ENCODE measurements at regions not wholly inside any gene's neighbourhood (a gene's known extent, or its start where the extent isn't known, plus 50 kb on each side); places are given as distances from the start of the nearest gene placed in this dataset.

DNA sequence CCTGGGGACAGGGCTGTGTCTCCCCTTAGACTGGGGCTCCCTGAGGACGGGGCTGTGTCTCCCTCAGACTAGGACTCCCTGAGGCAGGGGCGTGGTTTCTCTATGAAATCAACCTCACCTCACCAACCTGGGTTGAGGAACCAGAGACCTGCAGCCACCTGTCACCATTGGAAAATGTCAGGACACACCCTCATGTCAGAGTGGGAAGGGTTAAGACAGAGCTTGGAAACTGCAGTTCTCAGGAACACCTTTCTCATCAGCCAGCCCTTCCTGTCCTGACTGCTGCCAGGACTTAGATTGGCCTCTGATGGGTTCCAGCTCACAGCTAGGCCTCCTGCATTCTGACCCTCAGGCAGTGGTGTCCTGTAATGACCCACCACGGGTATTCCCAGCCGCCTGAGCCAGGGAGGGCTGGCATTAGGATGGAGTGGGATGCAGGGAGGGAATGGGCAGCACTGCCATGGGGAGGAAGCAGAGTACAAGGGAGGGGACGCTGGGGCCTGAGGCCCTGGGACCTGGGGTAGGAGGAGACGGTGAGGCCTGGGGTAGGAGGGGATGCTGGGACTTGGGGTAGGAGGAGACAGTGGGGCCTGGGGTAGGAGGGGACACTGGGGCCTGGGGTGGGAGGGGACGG, 76.3 kb downstream of the MRPL14 start:
- DNase-seq (ENCODE audit: extremely low read depth, low read depth, low spot score): no peak

DNA sequence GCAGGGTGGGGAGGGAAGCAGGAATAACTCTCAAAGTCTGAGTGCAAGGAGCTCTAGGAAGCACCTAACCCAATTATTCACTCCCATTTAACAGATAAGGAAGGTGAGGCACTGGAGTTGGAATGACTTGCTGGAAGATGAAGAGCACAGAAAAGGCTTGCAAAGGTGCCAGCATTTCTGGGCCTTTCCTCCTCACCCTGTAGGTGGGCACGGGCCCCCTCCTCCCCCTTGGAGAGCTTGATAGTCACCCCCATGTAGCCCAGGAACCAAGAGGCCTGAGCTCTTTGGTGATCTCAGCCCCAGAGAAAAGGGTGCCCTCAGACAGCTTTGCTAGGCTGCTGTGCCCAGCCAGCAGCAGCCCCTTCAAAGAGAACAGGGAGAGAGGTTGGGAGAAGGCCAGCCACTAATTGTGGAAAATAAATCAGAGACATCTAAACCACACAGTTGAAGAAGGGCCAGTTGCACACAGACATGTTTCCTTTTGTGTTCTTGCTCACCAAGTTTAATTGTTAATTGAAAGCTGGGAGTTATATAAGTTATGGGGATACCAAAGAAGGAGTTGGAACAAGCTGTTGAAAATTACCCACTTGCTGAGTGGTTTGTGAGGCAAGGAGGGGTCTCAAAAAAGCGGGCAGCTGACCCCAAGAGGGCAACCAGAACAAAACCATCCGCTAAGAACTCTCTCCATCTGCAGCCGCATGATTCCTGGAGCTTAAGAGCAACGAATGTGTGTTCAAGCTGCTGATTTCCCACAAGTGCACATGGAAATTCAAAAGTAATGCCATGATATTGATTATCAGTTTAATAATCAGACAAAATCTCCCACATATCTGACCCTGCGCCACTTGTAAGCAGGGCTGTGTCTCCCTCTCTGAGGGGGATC, 77.0 kb downstream of the MRPL14 start:
- DNase-seq (ENCODE audit: extremely low read depth, low read depth, low spot score): no peak

GRCh38 chr6:44049163-44049988, 77.9 kb downstream of the MRPL14 start:
- DNase-seq (ENCODE audit: extremely low read depth, low read depth, low spot score): no peak

DNA sequence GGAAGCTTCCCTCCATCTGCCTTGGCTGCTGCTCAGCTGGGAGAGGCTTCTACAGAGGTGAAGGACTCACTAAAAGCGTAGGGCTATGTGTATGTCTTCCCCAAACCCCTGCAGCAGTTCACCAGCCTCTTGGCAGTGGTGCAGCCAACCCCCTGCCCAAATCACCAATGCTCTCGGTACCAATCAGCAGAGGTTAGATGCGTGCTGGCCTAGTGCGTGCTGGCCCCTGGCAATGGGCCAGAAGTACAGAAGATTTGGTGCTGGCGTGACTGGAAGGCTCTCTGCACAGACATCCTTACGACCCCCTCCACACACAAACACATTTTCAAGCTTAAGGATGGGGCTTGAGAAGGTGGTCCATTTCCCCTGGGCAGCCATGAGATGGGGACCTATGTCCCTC, 79.0 kb downstream of the MRPL14 start:
- DNase-seq (ENCODE audit: extremely low read depth, low read depth, low spot score): no peak

DNA sequence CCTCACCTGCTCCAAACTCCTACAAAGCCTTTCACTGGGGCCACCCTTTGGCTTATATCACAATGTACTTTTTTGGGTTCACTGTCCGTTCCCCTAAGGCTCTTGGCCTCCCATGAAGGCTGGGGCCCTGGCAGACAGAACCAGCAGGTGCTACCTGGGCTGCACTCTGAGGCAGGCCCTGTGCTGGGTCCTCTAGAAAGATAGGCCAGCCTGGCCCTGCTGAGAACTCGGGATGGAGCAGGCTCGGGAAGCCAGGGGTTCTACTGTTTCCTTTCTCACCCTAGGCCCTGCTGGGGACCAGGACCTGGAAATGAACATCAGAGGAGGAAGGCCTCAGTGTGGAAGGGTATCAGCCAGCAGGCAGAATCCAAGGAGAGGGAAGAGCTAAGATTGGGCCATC, 79.5 kb downstream of the MRPL14 start:
- DNase-seq (ENCODE audit: extremely low read depth, low read depth, low spot score): no peak

- no peak for DNase-seq (ENCODE audit: extremely low read depth, low read depth, low spot score)
Measured at GRCh38 chr6:44047179-44047546, 80.1 kb downstream of the MRPL14 start.

- DNase-seq (ENCODE audit: extremely low read depth, low read depth, low spot score): no peak
Measured at GRCh38 chr6:44046516-44047178, 80.6 kb downstream of the MRPL14 start.

- DNase-seq (ENCODE audit: extremely low read depth, low read depth, low spot score): no peak
Measured at GRCh38 chr6:44045672-44046015, 81.6 kb downstream of the MRPL14 start.

DNA sequence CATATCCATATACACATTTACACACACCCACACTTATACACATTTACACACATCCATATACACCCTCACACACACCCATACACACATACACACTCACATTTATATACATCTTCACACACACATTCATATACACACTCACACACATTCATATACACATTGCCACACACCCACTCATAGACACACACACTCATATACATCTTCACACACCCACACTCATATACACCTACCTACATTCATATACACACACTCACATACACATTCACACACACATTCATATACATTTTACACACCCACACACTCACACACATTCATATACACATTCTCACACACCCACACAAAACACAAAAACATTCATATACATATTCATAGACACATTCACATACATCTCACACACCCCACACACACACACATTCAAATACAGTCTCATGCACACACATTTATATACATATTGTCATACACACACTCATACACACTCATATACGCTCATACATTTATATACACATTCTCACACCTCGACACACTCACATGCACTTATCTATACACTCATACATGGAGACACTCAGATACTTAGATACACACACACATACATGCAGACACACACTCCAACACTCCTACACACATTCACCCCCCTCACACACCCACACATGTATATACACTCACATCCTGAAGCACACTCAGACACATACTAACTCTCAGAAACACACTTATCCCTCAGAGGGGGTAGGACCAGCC, 82.1 kb downstream of the MRPL14 start:
- no peak for DNase-seq (ENCODE audit: extremely low read depth, low read depth, low spot score)

DNA sequence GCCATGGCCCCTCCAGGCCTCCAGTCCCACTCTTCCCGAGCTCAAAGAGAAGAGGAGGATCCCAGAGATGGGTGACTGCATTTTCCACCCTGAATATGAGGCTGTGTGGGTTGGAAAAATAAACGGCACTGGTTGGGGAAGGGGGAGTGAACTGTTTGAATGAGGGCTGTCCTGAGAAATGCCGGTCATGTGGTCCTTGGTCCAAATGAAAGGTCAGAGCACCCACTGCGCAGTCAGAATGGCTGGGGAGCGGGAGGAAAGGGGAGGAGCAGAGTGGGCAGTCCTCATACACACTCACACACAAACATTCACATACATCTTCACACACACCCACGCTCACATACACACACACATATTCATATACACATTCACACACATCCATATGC, 83.1 kb downstream of the MRPL14 start:
- no peak for DNase-seq (ENCODE audit: extremely low read depth, low read depth, low spot score)

DNA sequence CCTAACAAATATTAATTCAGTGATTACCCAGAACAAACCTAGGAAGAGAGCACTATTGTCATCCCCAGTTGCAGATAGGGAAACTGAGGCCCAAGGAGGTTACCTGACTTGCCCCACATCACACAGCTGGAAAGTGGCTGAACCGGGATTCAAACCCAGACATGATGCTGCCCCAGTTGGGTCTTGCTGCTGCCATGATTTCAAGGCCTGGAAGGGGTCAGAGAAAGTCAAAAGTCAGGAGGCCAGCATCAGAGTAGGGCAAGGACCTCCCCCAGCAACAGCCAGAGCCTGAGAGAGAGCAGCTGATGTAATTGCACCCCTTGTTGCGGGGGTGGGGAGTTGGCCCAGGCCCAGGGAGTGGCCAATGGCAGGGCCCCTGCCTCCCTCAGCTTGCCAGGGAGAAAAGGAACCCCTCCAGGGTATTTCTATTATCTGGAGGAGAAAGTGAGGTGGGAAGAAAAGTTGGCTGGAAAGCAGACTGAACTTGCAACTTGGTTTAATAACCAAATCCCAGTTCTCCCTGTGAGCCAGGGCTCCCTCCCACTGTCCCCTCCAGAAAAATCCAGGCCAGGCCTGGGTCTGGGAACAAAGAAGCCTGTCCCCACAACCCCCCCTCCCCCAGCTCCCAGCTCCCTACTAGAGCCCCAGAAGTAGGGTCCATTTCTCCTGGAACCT, 83.6 kb downstream of the MRPL14 start:
- DNase-seq (ENCODE audit: extremely low read depth, low read depth, low spot score): no peak

DNA sequence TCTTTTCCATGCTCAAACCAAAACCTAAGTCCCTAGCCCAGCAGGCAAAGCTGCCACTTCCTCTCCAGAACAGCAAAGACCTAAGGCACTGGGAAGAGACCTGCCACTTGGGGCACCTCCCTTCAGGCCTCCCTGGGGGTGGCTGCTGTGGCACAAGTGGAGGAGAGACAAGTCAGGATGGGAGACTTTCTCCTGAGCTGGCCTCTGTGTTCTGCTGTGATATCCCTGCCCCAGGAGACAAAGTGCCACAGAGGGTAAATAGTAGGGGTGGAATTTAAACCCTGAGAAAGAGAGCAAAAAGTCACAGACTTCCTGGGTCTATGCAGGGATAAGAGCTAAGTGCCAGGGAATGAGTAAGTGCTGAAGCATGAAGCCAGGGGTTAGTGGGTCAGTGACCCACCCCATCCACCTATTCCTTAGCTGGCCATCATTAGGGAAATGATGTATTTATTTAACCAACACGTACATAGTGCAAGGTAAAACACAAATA, 84.2 kb downstream of the MRPL14 start:
- DNase-seq (ENCODE audit: extremely low read depth, low read depth, low spot score): no peak

GRCh38 chr6:44042261-44042988, 84.8 kb downstream of the MRPL14 start:
- no peak for DNase-seq (ENCODE audit: extremely low read depth, low read depth, low spot score)

GRCh38 chr6:44041461-44042260, 85.6 kb downstream of the MRPL14 start:
- DNase-seq (ENCODE audit: extremely low read depth, low read depth, low spot score): peak; percentile 48

DNA sequence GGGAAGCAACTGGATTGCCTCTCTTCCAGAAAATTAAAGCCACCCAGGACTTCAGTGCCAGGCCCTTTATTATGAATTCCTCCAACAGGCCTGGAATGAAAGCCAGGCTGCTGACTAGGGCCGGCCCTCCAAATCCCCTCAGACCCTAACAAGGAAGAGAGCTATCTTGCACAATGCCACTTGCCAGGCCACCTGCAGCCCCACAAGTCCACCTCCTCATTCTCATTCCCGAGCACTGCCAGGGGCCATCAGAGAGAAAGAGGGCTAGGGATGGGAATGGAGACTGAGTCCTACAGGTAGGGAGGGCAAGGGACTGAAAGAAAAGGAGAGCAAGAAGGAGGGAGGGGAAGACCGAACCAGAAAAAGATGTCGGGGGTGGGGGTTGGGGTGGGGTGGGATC, 86.5 kb downstream of the MRPL14 start:
- DNase-seq (ENCODE audit: extremely low read depth, low read depth, low spot score): no peak

DNA sequence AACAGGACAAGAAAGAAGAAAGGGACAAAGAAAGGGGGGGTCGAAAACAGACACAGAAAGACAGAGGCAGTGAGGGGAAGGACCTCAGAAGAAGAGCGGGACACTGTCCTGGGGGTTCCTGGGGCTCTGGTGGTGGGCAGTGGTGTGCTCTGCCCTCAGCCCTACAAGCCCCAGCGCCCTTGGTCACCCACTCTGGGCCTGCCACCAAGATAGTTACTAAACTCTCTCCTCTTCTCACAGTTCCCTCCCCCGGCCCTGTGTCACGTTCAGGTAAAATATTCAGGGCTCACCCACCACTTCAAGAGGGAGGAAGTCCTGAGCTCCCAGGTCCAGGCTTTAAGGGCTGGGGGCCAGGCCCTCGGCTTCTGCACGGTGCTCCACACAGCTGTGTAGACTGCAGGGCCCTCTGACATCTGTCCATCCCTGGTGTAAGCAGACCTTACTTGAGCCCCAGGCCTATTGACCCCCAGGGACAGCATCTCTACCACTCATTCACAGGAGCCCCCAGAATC, 87.4 kb downstream of the MRPL14 start:
- no peak for DNase-seq (ENCODE audit: extremely low read depth, low read depth, low spot score)

DNA sequence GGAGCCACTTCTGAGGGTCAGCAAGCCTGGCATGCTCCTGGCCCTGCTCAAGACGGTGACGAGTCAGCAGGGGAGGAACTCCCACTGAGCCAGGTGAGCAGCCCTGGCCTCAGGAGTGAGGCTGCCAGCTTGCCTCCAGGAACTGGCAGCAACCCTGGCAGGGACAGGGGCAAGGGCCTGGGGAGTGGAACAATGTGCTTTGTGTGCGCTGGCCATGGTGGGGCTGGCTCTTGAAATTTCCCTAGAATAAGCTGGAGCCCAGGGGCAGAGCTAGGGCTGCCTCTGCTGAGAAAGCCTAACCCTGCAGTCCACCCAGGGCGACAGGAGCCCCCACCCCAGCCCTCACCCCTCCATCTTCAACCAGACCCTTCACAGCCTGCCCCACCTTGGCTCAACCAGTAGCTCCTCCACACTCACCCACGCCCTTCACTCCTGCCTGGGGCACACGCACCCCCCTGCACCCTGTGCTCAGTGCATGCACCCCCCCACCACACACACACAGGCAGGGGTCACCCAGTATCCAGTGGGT, 88.0 kb downstream of the MRPL14 start:
- DNase-seq (ENCODE audit: extremely low read depth, low read depth, low spot score): no peak

DNA sequence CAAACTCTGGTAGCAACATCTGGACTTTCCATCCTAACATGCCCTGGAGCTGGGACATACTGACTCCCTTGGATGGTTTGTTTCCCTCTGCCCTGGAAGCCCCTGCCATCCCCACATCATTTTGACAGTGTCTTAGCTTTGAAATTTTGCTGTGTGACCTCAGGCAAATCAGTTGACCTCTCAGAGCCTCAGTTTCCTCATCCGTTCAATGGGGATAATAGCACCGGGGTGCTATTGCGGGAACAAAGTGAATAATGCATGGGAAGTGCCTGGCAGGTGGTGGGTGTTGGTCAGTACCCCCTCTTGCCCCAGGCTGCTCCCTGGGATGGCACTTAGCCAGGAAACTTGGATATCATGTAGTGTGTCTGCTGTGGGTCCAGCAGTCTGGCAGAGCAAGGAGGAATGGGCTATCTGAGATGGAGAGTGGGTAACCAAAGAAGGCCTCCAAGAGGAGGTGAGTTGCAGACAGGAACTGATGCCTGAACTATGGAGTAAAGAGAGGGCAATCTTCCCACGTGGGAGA, 88.6 kb downstream of the MRPL14 start:
- no peak for DNase-seq (ENCODE audit: extremely low read depth, low read depth, low spot score)
